LNCAP (cell line): ENCODE measurements at regions not wholly inside any gene's neighbourhood (a gene's known extent, or its start where the extent isn't known, plus 50 kb on each side); places are given as distances from the start of the nearest gene placed in this dataset.

Experiments
- CTCF ChIP-seq: fragments of 450-650 bp; IDR thresholded peaks from 2 replicates; pipeline ENCODE4 v1.5.1; 2017; ENCODE audit warnings: mild to moderate bottlenecking

DNA sequence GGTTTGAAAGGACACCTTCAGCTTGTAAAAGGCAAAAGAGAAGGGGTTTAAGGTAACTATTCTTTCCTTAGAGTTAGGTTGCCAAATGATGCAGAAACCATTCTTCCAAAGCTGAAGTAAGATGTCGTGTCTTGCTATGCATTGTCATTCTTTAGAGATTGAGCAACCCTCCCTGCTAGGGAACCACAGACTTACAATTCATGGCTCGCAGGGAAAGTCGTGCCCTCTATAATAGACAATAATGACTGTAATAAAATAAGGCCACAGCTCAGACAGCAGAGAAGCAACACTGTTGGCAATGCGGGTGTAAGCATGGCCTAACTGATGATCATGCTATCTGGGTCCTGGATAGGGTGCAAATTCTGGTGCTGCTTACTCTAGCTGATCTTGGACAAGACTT lies 129.6 kb upstream of the CDH13 start:
- TF ChIP-seq CTCF: no peak

DNA sequence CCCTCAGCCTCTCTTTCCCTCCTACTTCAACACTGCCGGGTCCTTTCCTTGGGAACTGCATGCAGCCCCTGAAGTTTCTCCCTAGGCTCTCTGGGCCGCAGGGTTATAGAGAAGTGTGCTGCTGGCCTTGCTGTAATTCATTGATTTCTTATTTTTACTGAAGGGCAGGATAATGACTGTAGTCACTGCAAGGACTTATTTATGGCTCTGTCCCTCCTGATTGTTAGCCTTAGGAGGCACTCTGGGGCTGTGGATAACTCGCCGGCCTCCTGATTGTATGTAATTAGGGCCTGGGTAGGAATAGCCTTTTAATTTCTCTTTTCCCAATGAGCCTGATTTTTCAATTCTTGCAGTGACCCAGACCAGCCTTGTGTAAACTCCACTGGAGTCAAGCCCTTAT lies 138.3 kb upstream of the CDH13 start:
- no peak for TF ChIP-seq CTCF

- TF ChIP-seq CTCF: no peak
These were observed 145.3 kb upstream of the CDH13 start for GRCh38 chr16:82481455-82481854.

DNA sequence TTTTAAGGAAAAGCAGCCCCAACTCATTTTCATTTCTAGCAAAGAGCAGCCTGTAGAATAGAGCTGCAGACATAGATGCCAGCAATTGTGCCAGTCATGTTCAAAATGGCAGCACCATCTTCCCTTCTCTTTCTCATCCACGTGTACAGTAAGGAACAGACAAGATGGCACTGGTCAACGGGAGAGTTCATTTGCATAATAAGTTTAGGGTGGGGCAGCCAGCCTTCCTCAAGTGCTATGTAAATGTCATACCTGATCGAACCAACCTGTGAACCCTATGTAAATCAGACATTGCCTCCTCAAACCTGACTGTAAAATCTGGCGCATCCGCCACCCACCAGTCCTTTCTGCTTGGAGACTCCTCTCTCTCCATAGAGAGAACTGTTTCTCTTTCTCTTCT lies 150.0 kb upstream of the CDH13 start:
- TF ChIP-seq CTCF: no peak

GRCh38 chr16:82470620-82471152 lies 156.1 kb upstream of the CDH13 start:
- no peak for TF ChIP-seq CTCF

DNA sequence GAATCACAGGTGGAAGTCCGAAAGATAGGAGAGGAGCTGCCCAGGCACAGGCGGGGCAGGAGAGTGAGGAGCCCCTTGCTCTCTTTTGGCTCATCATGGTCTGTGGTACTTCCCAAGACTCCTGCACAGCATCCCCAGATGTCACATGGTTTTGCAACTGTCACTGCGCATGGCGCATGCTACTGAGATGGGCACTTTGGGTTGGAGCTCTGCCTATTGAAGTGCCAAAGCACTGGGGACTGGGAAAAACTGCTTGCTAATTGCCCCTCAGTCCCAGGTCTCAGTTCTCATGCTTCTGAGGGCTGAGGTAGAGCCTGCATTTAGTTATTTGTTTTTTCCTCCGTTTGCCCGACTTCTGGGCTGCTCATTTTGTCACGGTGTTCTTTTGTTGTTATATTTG lies 156.8 kb upstream of the CDH13 start:
- no peak for TF ChIP-seq CTCF

- no peak for TF ChIP-seq CTCF
These were observed 162.6 kb upstream of the CDH13 start for GRCh38 chr16:82464187-82464586.

DNA sequence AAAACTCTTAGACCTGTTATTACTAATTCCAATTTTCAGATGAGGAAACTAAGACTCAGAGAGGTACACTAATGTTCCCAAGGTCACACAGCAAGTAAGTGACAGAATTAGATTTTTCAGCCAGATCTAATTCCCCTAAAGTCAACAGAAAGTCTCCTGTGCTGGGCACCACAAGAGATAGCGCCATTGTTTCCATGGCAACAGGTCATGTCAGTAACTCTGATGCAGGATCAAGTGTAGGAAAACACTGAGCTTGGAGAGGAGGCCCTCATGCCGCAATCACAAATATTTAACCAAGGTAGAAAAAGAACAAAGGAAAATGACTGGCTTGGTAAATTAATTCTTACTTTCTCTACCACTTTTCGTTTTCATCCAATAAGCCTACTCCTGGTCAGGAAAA lies 166.0 kb upstream of the CDH13 start:
- no peak for TF ChIP-seq CTCF
